ENCODE measurements at regions not wholly inside any gene's neighbourhood (a gene's known extent, or its start where the extent isn't known, plus 50 kb on each side); places are given as distances from the start of the nearest gene placed in this dataset.

DNA sequence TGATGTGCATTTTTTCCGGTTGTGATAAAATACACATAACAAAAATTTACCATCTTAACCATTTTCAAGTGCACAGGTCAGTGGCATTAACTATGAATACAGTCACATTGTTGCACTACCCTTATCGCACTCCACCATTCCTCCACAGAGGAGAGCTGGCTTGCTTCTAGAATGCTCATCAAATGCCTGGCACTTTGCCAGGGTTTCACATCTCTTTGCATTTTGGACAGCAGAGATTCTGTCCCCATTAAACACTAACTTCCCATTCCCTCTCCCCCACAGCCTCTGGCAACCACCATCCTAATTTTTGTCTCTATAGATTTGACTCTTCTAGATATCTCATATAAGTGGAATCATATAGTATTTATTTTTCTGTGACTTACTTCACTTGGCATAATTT, 165.0 kb downstream of the ASB1 start:
- no peak for DNase-seq (ENCODE audit: low spot score in 2 of 2)
- no peaks in the 10 kb centered on the region for H3K9me3 ChIP-seq
- no peak overlapping the region for H3K27ac ChIP-seq
- 50% methylated on average over 2 of the region's 2 CpGs for WGBS
- peaks cover 7% of the 10 kb centered on the region for H3K4me1 ChIP-seq
- no peaks in the 10 kb centered on the region for H3K36me3 ChIP-seq
- no peak overlapping the region for H3K4me3 ChIP-seq
- TF ChIP-seq, protein P1, sequence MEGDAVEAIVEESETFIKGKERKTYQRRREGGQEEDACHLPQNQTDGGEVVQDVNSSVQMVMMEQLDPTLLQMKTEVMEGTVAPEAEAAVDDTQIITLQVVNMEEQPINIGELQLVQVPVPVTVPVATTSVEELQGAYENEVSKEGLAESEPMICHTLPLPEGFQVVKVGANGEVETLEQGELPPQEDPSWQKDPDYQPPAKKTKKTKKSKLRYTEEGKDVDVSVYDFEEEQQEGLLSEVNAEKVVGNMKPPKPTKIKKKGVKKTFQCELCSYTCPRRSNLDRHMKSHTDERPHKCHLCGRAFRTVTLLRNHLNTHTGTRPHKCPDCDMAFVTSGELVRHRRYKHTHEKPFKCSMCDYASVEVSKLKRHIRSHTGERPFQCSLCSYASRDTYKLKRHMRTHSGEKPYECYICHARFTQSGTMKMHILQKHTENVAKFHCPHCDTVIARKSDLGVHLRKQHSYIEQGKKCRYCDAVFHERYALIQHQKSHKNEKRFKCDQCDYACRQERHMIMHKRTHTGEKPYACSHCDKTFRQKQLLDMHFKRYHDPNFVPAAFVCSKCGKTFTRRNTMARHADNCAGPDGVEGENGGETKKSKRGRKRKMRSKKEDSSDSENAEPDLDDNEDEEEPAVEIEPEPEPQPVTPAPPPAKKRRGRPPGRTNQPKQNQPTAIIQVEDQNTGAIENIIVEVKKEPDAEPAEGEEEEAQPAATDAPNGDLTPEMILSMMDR (IDR thresholded peaks at IDR 0.05) = no peak
- TF ChIP-seq POLR2A (IDR thresholded peaks at IDR 0.05) = no peak
- no peak for TF ChIP-seq POLR2AphosphoS5 (IDR thresholded peaks at IDR 0.05)
- TF ChIP-seq EP300 (IDR thresholded peaks at IDR 0.05) = no peak
- no peaks in the 10 kb centered on the region for H3K27me3 ChIP-seq

- TF ChIP-seq, protein P1 (IDR thresholded peaks at IDR 0.05) = no peak
- TF ChIP-seq POLR2A (IDR thresholded peaks at IDR 0.05) = no peak
- no peak for TF ChIP-seq POLR2AphosphoS5 (IDR thresholded peaks at IDR 0.05)
- TF ChIP-seq EP300 (IDR thresholded peaks at IDR 0.05) = no peak
- H3K9me3 ChIP-seq = no peaks in the 10 kb centered on the region
- no peaks in the 10 kb centered on the region for H3K27me3 ChIP-seq
- no peak overlapping the region for H3K27ac ChIP-seq
- H3K36me3 ChIP-seq = no peaks in the 10 kb centered on the region
- peaks cover 21% of the 10 kb centered on the region for H3K4me1 ChIP-seq
- no peak for DNase-seq (ENCODE audit: low spot score in 2 of 2)
- no peak overlapping the region for H3K4me3 ChIP-seq
- 80% methylated on average over 12 of the region's 12 CpGs for WGBS
Observed at GRCh38 chr2:238593236-238593635, 166.5 kb downstream of the ASB1 start.

GRCh38 chr2:238593678-238594077, 167.0 kb downstream of the ASB1 start:
- WGBS = 90% methylated on average over 9 of the region's 9 CpGs
- no peak for DNase-seq (ENCODE audit: low spot score in 2 of 2)
- H3K9me3 ChIP-seq = no peaks in the 10 kb centered on the region
- TF ChIP-seq EP300 (IDR thresholded peaks at IDR 0.05) (no peak), POLR2A (IDR thresholded peaks at IDR 0.05) (no peak), POLR2AphosphoS5 (IDR thresholded peaks at IDR 0.05) (no peak)
- TF ChIP-seq, protein P1 (IDR thresholded peaks at IDR 0.05) = no peak
- no peak overlapping the region for H3K27ac ChIP-seq
- no peaks in the 10 kb centered on the region for H3K27me3 ChIP-seq
- H3K36me3 ChIP-seq = no peaks in the 10 kb centered on the region
- H3K4me1 ChIP-seq = peaks cover 21% of the 10 kb centered on the region
- no peak overlapping the region for H3K4me3 ChIP-seq

DNA sequence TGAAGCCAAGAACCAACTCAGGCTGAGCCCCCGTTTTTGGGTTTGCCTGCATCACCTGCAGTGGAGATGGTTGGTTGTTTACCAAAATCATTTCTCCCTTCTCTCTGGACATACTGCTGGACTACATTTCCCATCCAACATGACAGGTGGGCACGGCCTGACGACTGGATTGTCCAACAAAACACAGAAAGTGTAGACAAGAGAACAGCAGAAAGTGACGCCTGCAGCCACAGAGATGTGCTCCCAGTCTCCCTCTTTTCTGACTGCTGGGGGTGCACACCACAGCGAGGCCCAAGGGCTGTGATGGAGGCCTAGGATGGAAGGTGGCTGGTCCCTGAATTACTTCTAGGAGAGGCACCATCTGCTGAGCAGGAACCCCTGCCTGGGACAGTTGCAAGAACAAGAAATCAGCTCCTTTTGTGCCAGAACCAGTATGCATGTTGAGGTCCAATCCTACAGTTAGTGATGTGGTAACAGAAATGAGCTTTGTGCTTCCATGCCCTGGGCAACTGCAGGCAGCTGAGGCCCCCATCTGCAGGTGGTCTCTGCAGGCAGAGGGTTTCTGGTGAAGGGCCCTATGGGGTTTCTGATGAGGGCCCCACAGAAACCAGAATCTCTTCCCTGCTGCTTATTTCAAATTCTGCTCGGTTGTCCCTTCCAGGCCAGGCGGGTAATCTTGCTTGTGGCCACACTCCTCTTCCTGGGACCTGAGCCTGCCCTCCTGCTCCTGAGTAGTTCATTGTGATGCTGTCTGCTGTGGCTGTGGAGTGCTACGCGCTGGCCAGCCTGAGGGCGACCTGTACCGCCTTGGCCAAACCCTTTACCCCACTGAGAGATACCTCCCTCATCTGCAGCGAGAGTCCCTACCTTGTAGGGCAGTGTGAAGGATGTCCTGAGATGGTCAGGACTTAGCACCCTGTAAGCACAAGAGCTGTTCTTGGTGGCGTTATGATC, 168.3 kb downstream of the ASB1 start:
- Histone ChIP-seq H3K36me3 (no peaks in the 10 kb centered on the region), H3K9me3 (no peaks in the 10 kb centered on the region), H3K4me1 (peaks cover 21% of the 10 kb centered on the region), H3K27ac (no peak overlapping the region), H3K4me3 (no peak overlapping the region), H3K27me3 (no peaks in the 10 kb centered on the region)
- no peak for DNase-seq (ENCODE audit: low spot score in 2 of 2)
- TF ChIP-seq, protein P1 (IDR thresholded peaks at IDR 0.05) = no peak
- TF ChIP-seq EP300 (IDR thresholded peaks at IDR 0.05) (no peak), POLR2AphosphoS5 (IDR thresholded peaks at IDR 0.05) (no peak), POLR2A (IDR thresholded peaks at IDR 0.05) (no peak)
- WGBS = 96% methylated on average over 11 of the region's 13 CpGs

GRCh38 chr2:238595750-238596570, 169.2 kb downstream of the ASB1 start:
- Histone ChIP-seq H3K36me3 (no peaks in the 10 kb centered on the region), H3K4me1 (peaks cover 24% of the 10 kb centered on the region), H3K27ac (peak overlapping the region; percentile 86), H3K9me3 (no peaks in the 10 kb centered on the region), H3K4me3 (no peak overlapping the region), H3K27me3 (no peaks in the 10 kb centered on the region)
- no peak for DNase-seq (ENCODE audit: low spot score in 2 of 2)
- TF ChIP-seq, protein P1 (IDR thresholded peaks at IDR 0.05) = no peak
- TF ChIP-seq POLR2A (IDR thresholded peaks at IDR 0.05) (no peak), EP300 (IDR thresholded peaks at IDR 0.05) (no peak), POLR2AphosphoS5 (IDR thresholded peaks at IDR 0.05) (no peak)
- 84% methylated on average over 20 of the region's 20 CpGs for WGBS

Measured in suprapubic skin (tissue), 4 donors.